Activated CD4-positive, alpha-beta T cell treated with anti-CD3 and anti-CD28 coated beads for 4 hours (primary cell): ENCODE measurements at regions not wholly inside any gene's neighbourhood (a gene's known extent, or its start where the extent isn't known, plus 50 kb on each side); places are given as distances from the start of the nearest gene placed in this dataset.

Source experiments
- DNase-seq, 2 donors: peaks; one replicate each; pipeline ENCODE4 v3.0.0-alpha.2; 2020

DNA sequence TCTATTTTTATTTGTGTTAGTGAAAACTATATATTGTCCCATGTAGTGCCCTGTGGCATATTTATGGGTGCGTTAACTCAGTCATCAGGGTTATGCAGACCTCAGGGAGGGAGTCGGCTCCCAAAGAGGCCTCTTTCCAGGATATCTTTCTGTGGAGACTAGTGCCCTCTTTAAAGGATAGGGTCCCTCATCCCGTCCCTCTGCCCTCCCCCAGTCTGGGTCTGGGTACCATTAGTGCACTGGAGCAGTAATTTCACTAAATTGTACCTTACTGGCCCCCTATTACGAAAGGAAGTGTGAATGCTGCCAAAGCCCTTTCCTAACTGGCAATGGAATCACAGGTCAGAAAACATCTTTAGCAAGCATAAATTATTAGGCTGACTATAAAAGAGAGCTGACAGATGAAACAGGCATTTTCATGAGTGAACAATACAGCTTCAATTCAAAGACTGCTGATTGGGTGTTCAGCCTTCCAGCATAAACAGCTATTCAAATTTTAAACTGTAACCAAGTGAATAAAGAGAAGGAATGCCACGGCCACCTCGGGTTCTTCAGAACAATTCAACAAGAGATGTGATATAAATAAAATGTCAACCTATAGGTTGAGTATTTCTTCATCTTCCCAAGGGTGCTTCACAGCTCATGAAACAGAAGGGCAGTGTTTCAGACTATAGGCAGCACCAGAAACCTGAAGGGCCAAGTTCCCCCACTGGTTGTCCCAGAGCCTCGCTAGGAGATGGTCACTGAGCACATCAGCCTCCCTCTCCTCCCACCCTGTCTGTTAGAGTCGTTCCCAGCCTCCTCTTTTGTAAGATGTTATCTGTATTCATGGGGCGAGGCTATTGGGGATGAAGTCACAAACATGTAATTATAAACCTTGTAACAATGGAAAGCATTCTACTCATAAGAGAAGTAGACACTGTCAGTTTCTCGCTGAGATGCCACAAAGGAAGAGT lies 318.7 kb downstream of the TMEM161B start:
- DNase-seq: no peak

DNA sequence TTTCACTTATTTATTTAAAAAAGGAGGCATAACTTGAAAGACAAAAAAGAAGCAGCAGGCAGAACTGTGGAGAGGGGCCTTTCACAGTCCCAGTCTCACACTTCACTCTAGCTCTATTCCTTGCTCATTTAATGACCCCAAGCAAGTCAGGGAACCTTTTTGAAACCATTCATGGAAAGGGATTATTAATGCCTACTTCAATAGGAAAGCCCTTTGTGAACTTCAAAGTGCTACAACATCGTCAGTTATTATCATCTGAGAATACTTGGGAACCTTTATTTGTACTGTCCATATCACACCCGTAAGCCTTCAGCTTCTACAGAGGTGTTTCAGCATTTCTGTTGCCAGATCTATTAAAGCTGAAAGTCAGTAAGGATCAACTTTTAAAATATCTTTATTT lies 320.2 kb downstream of the TMEM161B start:
- no peak for DNase-seq

DNA sequence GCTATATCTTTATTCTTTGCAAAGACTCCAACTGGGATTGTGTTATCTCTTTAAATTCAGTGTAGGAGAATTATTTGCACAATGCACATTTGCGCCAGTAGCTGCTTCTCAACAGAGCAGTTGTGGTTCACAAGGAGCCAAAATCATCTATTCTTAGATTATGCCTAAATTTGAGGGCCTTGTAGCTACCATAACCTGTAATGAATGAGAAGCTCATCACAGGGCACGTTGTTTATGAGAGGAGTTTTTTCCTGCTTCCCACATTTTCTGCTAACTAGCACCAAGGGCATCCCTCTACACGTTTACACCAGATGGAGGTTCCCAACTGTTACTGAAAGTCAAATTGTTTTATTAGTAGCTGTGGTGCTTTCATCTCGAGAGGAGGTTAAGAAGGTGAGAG lies 322.4 kb downstream of the TMEM161B start:
- no peak for DNase-seq

DNA sequence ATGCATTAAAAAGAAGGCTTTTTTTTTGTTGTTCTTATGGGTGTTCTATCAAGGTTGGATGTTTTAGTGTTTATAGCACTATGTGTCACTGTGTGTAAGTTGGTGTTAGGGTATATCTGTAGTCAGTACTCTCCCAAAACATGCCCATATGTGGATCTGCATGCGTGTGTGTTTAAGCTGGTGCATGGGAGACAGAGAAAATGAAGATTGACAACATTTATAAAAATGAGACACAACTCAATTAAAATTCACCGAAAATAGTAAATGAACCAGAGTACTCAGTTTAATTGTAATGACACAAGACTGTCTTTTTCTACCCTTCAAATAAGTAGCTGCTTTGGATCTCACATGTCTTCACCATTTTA lies 323.4 kb downstream of the TMEM161B start:
- DNase-seq: no peak

DNA sequence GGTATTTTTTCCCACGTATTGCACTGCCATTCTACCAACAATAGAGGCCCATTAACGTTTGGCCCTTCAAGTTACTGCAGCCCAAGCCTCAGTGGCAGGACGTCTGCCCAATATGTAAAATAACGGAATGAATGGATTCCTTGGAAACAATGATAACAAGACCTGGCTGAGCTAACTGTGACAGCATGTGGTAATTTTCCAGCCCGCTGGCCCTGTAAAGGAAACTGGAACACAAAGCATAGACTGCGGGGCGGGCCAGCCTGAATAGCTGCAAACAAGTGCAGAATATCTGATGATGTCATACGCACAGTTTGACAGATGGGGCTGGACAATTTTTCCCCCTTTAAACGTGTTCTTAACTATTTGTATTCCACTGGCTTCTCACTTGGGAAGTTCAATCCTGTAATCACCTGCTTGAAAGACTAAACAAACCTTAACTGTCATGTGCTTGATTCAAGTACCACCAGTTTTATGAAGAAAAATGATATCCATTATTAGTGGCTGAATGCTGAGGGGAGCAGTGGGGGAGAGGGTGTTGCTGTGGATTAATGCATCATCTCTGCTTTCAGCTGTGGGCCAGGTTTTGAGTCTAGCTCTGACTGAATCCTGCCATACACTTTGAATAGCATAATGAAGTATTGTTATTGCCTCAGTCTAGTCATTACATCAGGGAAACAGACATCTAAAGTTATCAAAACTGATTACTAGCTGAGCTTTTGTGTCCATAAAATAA lies 323.9 kb downstream of the TMEM161B start:
- no peak for DNase-seq

DNA sequence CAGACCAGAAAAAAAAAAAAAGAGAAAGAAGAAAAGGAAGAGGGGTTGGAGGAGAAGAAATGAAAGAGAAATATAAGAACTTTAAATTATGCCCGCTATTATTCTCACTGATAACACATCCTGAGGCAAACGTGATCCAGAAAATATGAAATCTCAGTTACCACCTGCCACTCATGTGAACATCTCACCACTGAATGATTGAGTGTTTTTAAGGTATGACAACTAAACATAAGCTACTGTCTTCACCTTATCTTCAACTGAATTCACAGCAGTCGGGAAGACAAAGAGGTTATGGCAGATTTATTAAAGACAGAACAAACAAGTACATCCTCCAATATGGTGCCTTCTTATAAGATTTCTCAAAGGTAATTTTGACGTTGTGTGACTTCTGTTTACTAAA lies 327.9 kb downstream of the TMEM161B start:
- no peak for DNase-seq

DNA sequence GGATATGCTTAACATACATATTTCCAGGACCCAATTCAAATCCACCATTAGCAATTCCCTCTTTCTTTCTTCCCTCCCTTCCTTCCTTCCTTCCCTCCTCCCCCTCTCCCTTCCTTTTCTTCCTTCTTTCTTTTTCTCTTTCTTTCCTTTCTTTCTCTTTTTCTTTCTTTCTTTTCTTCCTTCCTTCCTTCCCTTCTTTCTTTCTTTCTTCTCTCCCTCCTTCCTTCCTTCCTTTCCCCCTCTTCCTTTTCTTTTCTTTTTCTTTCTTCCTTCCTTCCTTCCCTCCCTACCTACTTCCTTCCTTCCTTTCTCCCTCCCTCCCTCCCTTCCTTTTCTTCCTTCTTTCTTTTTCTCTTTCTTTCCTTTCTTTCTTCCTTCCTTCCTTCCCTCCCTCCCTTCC lies 332.0 kb downstream of the TMEM161B start:
- no peak for DNase-seq

DNA sequence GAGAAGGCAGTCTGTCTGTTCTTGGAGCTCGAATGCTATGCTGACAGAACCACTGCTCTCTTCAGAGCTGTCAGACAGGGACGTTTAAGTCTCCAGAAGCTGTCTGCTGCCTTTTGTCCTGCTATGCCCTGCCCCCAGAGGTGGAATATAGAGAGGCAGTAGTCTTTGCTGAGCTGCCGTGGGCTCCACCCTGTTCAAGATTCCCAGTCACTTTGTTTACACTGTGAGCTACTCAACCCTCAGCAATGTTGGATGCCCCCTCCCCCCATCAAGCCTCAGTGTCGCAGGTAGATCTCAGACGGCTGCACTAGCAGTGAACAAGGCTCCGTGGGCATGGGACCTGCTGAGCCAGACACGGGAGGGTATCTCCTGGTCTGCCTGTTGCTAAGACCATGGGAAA lies 344.2 kb downstream of the TMEM161B start:
- DNase-seq: no peak

DNA sequence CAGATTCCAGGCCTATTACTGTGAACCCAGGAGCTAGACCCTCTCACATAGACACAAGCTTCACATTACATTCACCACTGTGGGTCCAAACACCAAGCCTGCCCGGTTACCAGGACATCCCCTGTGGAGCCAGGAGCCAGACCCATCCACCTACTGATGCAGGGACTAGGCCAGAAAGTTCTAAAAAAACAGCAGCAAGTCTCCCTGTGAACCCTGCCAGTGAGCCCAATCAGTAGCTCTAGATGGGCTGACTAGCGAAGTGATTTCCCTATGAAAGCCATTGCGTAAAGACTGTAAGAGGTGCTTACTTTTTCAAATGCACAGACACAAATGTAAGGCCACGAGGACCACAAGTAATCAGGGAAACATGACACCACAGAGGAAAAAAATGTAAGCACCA lies 352.3 kb downstream of the TMEM161B start:
- DNase-seq: no peak

DNA sequence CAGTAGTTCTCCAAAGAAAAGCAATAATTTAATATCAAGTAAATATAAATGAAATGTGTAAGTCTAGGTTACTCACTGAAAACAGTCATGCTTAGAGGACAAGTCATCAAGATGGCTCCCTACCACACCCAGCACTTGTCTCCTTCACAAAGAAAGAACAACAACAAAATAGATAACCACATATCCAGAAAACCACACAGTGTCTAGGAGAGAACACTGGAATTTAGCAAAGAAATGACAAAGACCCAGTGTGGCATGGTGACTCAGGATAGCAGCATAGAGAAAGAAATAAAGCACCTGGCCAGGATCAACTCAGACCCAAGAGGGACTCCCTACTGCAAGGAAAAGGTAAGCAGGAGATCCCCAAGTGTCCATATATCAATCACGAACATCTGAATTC lies 356.2 kb downstream of the TMEM161B start:
- no peak for DNase-seq

DNA sequence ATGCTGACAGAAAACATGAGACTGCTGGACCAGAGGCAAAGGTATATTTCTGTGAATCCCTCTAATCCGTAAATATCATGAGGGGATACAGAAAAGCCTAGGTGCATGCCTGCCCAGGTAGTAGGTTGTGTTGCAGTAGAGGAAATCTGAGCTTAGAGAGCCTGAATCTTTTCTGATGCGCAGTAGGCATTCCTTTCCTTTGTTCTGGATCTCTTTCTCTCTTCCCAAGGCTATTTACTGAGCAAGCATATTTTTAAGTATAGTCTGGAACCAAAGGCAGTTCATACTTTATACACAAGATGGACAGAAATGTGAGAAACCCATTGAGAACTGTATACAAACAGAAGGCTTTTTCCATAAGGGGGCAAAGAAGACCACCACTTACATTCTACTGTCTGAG lies 359.3 kb downstream of the TMEM161B start:
- DNase-seq: no peak

DNA sequence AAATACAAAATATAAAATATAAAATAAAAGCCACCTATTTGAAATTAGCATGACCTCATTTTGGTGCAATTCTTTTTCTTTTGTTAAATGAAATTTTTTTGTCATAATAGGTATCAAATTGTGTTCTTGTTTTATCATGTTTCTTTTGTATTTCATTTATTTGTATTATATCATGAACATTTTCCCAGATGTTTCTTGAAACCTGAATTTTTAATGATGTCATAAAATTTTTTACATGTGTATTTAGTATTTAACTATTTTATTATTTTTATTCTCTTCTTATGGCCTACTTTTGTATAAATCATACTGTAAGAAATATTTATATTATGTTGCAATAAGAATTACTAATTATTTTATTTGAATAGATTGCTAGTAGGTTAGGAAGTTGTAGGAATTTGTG lies 361.7 kb downstream of the TMEM161B start:
- no peak for DNase-seq

DNA sequence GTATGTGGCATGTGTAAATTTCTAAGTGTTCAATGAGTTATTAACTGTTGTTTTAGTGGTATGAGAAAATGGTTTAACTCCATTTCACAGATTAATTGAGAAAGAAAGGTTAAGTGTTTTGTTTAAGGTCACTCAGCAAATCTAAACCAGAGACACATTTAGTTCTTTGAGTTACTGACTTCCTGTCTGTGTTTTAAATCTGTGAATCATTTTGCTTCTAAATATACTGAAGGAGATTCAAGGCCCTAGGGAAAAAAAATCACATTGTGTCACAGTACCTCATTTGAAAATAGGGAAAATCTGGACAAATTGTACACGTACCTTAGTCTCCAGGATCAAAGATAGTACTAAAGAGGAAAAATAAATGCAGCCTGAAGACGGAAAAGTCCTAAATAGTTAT lies 368.2 kb downstream of the TMEM161B start:
- no peak for DNase-seq

DNA sequence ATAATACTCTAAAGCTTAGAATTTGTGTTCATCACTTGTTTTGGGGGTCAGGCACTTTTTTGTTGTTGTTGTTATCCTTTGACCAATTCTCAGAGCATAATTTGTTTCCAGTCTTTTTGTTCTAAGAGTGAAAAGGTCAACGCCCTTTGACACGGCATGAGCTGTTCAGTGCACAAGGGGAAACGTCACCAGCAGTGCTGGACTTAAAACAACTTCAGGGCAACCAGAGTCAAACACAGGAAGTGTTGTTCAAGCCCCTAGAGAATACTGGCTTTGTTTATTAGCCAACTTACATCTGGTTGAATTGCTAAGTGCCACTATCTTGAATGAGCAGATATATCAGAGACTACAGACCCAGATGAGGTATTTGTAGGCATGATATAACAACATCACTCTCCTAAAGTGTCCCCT lies 368.9 kb downstream of the TMEM161B start:
- DNase-seq: no peak

DNA sequence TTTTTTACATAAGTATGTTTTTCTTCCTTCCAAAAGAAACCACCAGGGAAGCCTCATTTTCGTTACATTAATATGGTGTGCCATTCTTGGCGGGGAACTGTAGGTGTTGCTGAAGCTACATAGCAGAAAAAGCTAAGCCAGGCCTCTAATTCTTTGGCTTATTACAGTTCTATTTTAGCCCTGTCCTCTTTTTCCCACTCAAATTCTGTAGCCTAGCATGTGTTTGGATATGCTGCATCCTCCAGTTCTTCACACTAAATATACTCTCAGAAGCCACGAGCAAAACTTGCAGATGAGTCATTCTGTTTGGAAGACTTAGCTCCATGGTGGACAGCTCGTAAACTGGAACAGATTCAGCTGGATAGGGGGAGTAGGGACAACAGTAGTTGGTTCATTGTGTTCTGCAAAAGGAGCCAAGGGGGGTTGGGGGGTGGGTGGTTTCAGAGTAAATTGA lies 369.4 kb downstream of the TMEM161B start:
- DNase-seq: no peak

DNA sequence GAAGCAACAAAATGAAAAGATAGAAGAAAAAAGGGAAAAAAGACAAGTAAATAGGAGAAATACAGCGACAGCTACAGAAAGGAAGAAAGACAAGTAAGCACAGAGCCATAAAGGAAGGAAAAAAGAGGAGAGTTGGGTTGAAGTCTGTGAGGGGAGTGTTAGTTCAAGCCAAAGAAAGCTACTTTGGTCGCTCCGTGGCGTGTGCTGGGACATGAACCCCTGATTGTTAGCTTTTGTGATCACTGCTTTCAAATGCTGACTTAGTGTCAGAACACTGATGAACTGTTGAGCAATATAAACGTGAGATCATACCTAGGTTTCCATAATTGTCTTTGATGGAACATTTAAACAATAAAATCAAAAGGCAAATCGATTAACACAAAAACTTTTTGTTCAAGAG lies 370.1 kb downstream of the TMEM161B start:
- DNase-seq: no peak

DNA sequence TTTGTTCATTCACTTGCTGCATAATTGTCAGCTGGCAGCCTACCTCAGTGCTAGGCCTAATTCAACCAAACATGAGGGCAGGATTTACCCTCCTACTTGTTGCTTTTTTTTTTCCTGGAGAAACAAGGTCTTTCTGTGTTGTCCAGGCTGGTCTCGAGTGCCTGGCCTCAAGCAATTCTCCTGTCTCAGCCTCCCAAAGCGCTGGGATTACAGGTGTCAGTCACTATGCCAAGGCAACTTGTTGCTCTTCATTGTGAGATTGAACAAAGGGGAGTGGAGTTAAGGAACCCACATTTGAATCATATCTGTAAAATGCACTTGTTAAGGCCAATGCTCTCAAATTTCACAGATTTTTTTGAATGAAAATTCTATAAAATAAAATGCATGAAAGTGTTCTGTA lies 380.5 kb downstream of the TMEM161B start:
- DNase-seq: no peak

DNA sequence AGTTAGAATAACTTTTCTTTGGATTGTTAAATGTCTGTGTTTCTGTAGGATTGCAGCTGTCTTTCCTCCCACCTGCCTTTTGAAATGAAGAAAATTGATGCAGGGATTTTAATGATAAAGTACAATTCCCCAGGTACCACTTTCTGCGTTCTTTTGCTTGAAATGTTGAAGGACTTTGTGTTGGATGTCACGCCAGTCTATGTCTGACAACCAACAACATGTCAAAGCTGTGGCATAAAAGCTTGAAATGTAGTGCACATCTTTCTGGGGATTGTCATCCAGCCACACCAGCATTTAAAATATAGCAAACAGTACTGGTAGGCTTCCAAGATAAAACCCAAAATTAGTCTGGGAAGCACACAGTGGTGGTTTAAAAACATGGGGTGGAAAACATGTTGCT lies 381.4 kb downstream of the TMEM161B start:
- no peak for DNase-seq

DNA sequence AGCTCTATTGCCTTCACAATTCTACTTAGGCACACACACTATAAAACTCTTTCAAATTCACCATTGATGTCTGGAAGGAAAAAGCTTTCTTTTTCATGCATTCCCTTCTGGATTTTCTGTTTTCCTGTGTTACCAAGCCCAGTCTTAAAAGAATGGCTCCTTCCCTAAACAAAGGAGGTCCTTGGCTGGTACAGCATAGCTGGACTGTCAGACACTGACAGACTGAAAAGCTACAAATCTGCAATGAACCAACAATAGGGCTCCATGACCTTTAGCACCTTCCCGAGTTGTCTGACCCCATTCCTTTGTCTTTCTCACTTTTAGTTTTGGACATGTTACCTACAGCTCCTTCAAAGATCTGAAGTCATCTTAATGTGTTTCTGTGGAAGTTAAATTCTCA lies 382.5 kb downstream of the TMEM161B start:
- no peak for DNase-seq

DNA sequence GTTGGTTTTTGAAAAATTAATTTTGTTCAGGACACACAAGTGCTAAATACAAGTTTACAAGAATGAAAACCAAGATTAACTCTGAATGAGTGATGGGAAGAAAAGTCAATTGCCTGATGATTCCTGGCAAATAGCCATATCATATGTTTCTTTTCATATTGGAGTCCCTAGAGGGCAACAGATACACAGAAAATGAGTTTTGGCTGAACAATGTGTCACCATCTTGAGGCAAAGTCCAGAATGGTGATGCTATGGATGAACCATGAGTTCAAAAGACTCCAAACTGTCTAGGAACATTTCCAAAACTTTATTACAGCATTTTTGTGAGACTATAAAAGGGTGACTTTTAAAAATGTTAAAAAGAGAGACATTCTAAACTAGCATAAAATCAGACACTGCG lies 382.9 kb downstream of the TMEM161B start:
- DNase-seq: no peak

DNA sequence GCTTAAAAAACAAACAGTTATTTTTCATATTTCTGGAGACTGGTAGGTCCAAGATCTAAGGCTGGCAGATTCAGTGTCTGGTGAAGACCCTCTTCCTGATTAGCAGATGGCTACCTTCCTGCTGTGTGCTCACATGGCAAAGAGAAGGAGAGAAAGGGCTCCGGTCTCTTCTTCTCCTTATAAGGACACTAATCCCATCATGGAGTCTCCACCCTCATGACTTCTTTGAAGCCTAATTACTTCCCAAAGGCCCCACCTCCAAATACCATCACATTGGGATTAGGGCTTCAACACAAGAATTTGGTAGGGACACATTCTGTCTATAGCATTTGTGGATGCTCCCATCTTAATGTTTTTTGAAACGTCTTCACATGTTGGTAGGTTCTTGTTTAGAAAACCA lies 391.1 kb downstream of the TMEM161B start:
- no peak for DNase-seq

DNA sequence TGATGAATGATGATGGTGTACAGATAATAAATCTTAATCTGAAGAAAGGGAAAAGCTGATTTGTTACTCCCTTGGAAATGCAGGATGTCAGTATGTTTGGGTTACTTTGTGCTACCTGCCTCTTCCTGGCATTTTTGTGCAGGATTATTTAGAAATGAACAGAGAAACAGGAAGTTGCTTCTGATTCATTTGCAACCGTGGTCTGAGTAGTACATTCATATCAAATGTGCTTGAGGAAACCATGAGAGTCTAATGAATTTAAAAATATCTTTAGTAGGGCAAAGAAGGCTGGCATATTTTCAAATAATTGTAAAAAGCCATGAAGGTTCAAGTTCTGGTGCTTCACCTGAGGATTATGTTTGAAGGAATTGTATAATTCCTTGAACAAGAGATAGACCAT lies 391.6 kb downstream of the TMEM161B start:
- no peak for DNase-seq

DNA sequence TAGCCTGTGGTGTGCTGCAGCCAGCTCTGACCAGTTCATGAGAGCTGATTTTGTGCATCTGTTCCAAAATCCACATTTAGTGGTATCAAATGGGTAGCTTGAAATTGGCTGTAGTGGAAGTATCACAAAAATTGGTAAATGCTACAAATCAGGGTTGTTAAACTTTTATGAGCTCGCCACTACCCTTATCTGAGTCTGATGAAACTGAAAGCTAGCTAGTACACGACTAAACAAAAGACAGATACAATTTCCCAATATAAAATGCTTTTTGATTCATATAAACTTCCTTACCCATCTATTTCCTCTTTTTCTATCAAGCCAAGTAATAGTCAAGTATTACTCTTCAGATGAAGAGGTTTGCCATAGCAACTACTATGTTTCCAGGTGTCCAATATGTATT lies 392.0 kb downstream of the TMEM161B start:
- no peak for DNase-seq

DNA sequence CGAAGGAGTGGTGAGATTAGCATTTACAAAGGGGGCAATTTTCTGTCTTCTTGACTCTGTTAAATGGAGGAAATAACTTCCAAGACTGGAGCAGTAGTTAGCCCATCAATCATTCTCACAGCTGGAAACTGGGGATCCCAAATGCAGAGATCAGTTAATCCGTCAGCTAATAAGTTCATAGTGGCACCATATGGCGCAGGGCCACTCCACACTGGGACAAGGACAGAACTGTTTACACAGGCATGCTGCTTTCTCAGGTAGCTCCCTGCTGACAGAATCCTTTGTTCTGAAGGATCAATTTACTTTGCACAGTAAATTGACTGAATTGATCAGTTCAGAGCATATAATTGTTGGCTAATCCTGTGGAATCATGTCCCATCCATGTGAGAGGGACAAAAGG lies 395.7 kb downstream of the TMEM161B start:
- DNase-seq: no peak
